ENCODE measurements at regions not wholly inside any gene's neighbourhood (a gene's known extent, or its start where the extent isn't known, plus 50 kb on each side); places are given as distances from the start of the nearest gene placed in this dataset.
"Not testable (repeated sequence)": the region's sequence is repeated elsewhere in the genome, so short reads cannot be mapped to it uniquely, and the experiment has no call there.

GRCh38 chr7:73244782-73245311 is 63.8 kb downstream of the NSUN5 start:
- not testable (repeated sequence) for H3K27ac Mint-ChIP-seq, H3K4me1 Mint-ChIP-seq, H3K27me3 Mint-ChIP-seq, DNase-seq, ATAC-seq, H3K9me3 Mint-ChIP-seq, H3K4me3 Mint-ChIP-seq

- not testable (repeated sequence) for H3K27ac Mint-ChIP-seq, H3K27me3 Mint-ChIP-seq, H3K4me3 Mint-ChIP-seq, H3K9me3 Mint-ChIP-seq, H3K4me1 Mint-ChIP-seq
- DNase-seq (peak; percentile 92 to 93), ATAC-seq (peak; percentile 92)
Measured at GRCh38 chr7:73234994-73235717, 73.5 kb downstream of the NSUN5 start.

GRCh38 chr7:73225745-73226144 is 82.9 kb downstream of the NSUN5 start:
- H3K27ac Mint-ChIP-seq, H3K27me3 Mint-ChIP-seq, H3K4me1 Mint-ChIP-seq, H3K9me3 Mint-ChIP-seq, ATAC-seq, H3K4me3 Mint-ChIP-seq, DNase-seq: not testable (repeated sequence)

GRCh38 chr7:73221724-73222123 is 86.9 kb downstream of the NSUN5 start:
- H3K27me3 Mint-ChIP-seq, H3K9me3 Mint-ChIP-seq, ATAC-seq, H3K4me3 Mint-ChIP-seq, H3K27ac Mint-ChIP-seq, DNase-seq, H3K4me1 Mint-ChIP-seq: not testable (repeated sequence)

- H3K9me3 Mint-ChIP-seq, H3K27ac Mint-ChIP-seq, H3K4me1 Mint-ChIP-seq, H3K4me3 Mint-ChIP-seq, H3K27me3 Mint-ChIP-seq, DNase-seq: not testable (repeated sequence)
- ATAC-seq = peak; percentile 12
Measured at GRCh38 chr7:73220766-73221370, 87.8 kb downstream of the NSUN5 start.

- not testable (repeated sequence) for DNase-seq, H3K27ac Mint-ChIP-seq, H3K4me1 Mint-ChIP-seq, H3K4me3 Mint-ChIP-seq, H3K9me3 Mint-ChIP-seq, H3K27me3 Mint-ChIP-seq
- ATAC-seq = peak; percentile 42
Measured at GRCh38 chr7:73220357-73220756, 88.3 kb downstream of the NSUN5 start.

GRCh38 chr7:73218802-73219201 is 89.8 kb downstream of the NSUN5 start:
- not testable (repeated sequence) for H3K27me3 Mint-ChIP-seq, H3K9me3 Mint-ChIP-seq, H3K4me3 Mint-ChIP-seq, DNase-seq, H3K4me1 Mint-ChIP-seq, H3K27ac Mint-ChIP-seq, ATAC-seq

- not testable (repeated sequence) for H3K9me3 Mint-ChIP-seq, H3K4me1 Mint-ChIP-seq, H3K27me3 Mint-ChIP-seq, DNase-seq, ATAC-seq, H3K4me3 Mint-ChIP-seq, H3K27ac Mint-ChIP-seq
Measured at GRCh38 chr7:73216046-73216675, 92.5 kb downstream of the NSUN5 start.

- not testable (repeated sequence) for H3K27ac Mint-ChIP-seq, H3K9me3 Mint-ChIP-seq, H3K4me1 Mint-ChIP-seq, H3K4me3 Mint-ChIP-seq, H3K27me3 Mint-ChIP-seq, DNase-seq, ATAC-seq
Measured at GRCh38 chr7:73215232-73215631, 93.4 kb downstream of the NSUN5 start.

GRCh38 chr7:73214471-73214870 is 94.2 kb downstream of the NSUN5 start:
- not testable (repeated sequence) for H3K4me1 Mint-ChIP-seq, H3K27ac Mint-ChIP-seq, ATAC-seq, H3K9me3 Mint-ChIP-seq, DNase-seq, H3K27me3 Mint-ChIP-seq, H3K4me3 Mint-ChIP-seq

- not testable (repeated sequence) for H3K27me3 Mint-ChIP-seq, DNase-seq, H3K4me1 Mint-ChIP-seq, H3K9me3 Mint-ChIP-seq, H3K4me3 Mint-ChIP-seq
- H3K27ac Mint-ChIP-seq = peak overlapping the region in 1 of 2 donors; percentile 67
- peak; percentile 41 for ATAC-seq
Measured at GRCh38 chr7:73213076-73213475, 95.5 kb downstream of the NSUN5 start.

GRCh38 chr7:73205594-73205993 is 103.0 kb downstream of the NSUN5 start:
- ATAC-seq, H3K4me3 Mint-ChIP-seq, H3K27me3 Mint-ChIP-seq, H3K4me1 Mint-ChIP-seq, H3K9me3 Mint-ChIP-seq, DNase-seq, H3K27ac Mint-ChIP-seq: not testable (repeated sequence)

GRCh38 chr7:73204898-73205297 is 103.7 kb downstream of the NSUN5 start:
- not testable (repeated sequence) for H3K27me3 Mint-ChIP-seq, DNase-seq, ATAC-seq, H3K4me3 Mint-ChIP-seq, H3K4me1 Mint-ChIP-seq, H3K9me3 Mint-ChIP-seq, H3K27ac Mint-ChIP-seq

- not testable (repeated sequence) for H3K4me1 Mint-ChIP-seq, H3K4me3 Mint-ChIP-seq, H3K9me3 Mint-ChIP-seq, DNase-seq, H3K27me3 Mint-ChIP-seq, H3K27ac Mint-ChIP-seq
- ATAC-seq = peak; percentile 49
Measured at GRCh38 chr7:73203312-73203711, 105.3 kb downstream of the NSUN5 start.

GRCh38 chr7:73201264-73201663 is 107.4 kb downstream of the NSUN5 start:
- not testable (repeated sequence) for H3K4me3 Mint-ChIP-seq, H3K9me3 Mint-ChIP-seq, H3K27me3 Mint-ChIP-seq, ATAC-seq, H3K4me1 Mint-ChIP-seq, H3K27ac Mint-ChIP-seq, DNase-seq

- H3K27me3 Mint-ChIP-seq, H3K27ac Mint-ChIP-seq, ATAC-seq, DNase-seq, H3K9me3 Mint-ChIP-seq, H3K4me1 Mint-ChIP-seq, H3K4me3 Mint-ChIP-seq: not testable (repeated sequence)
Measured at GRCh38 chr7:73200518-73201099, 108.0 kb downstream of the NSUN5 start.
